ENCODE measurements at regions not wholly inside any gene's neighbourhood (a gene's known extent, or its start where the extent isn't known, plus 50 kb on each side); places are given as distances from the start of the nearest gene placed in this dataset.

GRCh38 chr2:118473241-118473640 lies 374.2 kb downstream of the EN1 start:
- H2AFZ ChIP-seq (ENCODE audit: low read depth, low read length): no peak overlapping the region
- DNase-seq (ENCODE audit: low read depth): no peak
- Mint-ChIP-seq H3K4me1 (ENCODE audit: low read depth, unreplicated experiment) (peaks cover 8% of the 10 kb centered on the region), H3K27ac (ENCODE audit: unreplicated experiment) (no peak overlapping the region), H3K36me3 (ENCODE audit: low read depth, unreplicated experiment) (no peaks in the 10 kb centered on the region), H3K9me3 (ENCODE audit: unreplicated experiment) (no peaks in the 10 kb centered on the region), H3K4me3 (ENCODE audit: unreplicated experiment) (no peak overlapping the region), H3K27me3 (ENCODE audit: low read depth, unreplicated experiment) (no peaks in the 10 kb centered on the region)
- peaks cover 2% of the 10 kb centered on the region for H3K27me3 ChIP-seq (ENCODE audit: insufficient read depth, low read length)
- no peak for TF ChIP-seq EZH2 (IDR thresholded peaks at IDR 0.05; ENCODE audit: insufficient read depth, low read length)
- TF ChIP-seq, protein P1, sequence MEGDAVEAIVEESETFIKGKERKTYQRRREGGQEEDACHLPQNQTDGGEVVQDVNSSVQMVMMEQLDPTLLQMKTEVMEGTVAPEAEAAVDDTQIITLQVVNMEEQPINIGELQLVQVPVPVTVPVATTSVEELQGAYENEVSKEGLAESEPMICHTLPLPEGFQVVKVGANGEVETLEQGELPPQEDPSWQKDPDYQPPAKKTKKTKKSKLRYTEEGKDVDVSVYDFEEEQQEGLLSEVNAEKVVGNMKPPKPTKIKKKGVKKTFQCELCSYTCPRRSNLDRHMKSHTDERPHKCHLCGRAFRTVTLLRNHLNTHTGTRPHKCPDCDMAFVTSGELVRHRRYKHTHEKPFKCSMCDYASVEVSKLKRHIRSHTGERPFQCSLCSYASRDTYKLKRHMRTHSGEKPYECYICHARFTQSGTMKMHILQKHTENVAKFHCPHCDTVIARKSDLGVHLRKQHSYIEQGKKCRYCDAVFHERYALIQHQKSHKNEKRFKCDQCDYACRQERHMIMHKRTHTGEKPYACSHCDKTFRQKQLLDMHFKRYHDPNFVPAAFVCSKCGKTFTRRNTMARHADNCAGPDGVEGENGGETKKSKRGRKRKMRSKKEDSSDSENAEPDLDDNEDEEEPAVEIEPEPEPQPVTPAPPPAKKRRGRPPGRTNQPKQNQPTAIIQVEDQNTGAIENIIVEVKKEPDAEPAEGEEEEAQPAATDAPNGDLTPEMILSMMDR (IDR thresholded peaks at IDR 0.05; ENCODE audit: insufficient read depth, low read depth, low read length): no peak
- H3K27ac ChIP-seq (ENCODE audit: low read depth, low read length): no peak overlapping the region
- H3K4me3 ChIP-seq (ENCODE audit: insufficient read depth, low read depth, low read length): no peak overlapping the region
- FAIRE-seq: no peak
- H3K79me2 ChIP-seq (ENCODE audit: insufficient read depth, low read length): no peaks in the 10 kb centered on the region
- no peaks in the 10 kb centered on the region for H3K4me1 ChIP-seq (ENCODE audit: insufficient read depth, low read length)
- H3K9me3 ChIP-seq (ENCODE audit: insufficient read depth, low read depth, low read length): no peaks in the 10 kb centered on the region
- H3K4me2 ChIP-seq (ENCODE audit: low read length): no peak overlapping the region
- H3K36me3 ChIP-seq (ENCODE audit: insufficient read depth, low read length): no peaks in the 10 kb centered on the region
- H3K9ac ChIP-seq (ENCODE audit: low read length): no peak overlapping the region
- H4K20me1 ChIP-seq (ENCODE audit: insufficient read depth, low read length): no peaks in the 10 kb centered on the region

DNA sequence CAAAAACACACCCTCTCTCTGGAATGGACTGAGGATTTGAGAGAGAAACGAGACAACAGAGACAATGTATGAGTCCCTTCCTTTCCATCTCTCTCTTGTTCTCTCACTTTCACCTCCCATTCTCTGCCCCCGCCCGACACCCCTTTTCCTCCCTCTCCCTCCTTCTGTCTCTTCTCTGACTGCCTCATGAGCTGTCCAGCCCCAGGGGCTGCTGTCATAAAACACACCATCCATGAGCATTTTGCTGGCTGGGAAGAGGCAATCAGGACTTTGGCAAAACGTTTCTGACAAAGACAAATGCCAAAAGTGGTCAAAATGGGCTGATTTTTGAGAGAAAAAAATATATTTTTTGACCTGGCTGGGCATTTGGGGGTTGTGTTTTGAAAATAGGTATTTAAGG lies 377.2 kb downstream of the EN1 start:
- Mint-ChIP-seq H3K4me1 (ENCODE audit: low read depth, unreplicated experiment) (peaks cover 8% of the 10 kb centered on the region), H3K36me3 (ENCODE audit: low read depth, unreplicated experiment) (peaks cover 2% of the 10 kb centered on the region), H3K27me3 (ENCODE audit: low read depth, unreplicated experiment) (peaks cover 3% of the 10 kb centered on the region), H3K9me3 (ENCODE audit: unreplicated experiment) (no peaks in the 10 kb centered on the region), H3K4me3 (ENCODE audit: unreplicated experiment) (no peak overlapping the region), H3K27ac (ENCODE audit: unreplicated experiment) (no peak overlapping the region)
- no peak overlapping the region for H2AFZ ChIP-seq (ENCODE audit: low read depth, low read length)
- no peaks in the 10 kb centered on the region for H3K4me1 ChIP-seq (ENCODE audit: insufficient read depth, low read length)
- FAIRE-seq: no peak
- no peak for DNase-seq (ENCODE audit: low read depth)
- H3K27ac ChIP-seq (ENCODE audit: low read depth, low read length): no peak overlapping the region
- H3K36me3 ChIP-seq (ENCODE audit: insufficient read depth, low read length): no peaks in the 10 kb centered on the region
- no peak overlapping the region for H3K9ac ChIP-seq (ENCODE audit: low read length)
- TF ChIP-seq, protein P1 (IDR thresholded peaks at IDR 0.05; ENCODE audit: insufficient read depth, low read depth, low read length): no peak
- no peak for TF ChIP-seq EZH2 (IDR thresholded peaks at IDR 0.05; ENCODE audit: insufficient read depth, low read length)
- H3K9me3 ChIP-seq (ENCODE audit: insufficient read depth, low read depth, low read length): no peaks in the 10 kb centered on the region
- H3K79me2 ChIP-seq (ENCODE audit: insufficient read depth, low read length): no peaks in the 10 kb centered on the region
- H4K20me1 ChIP-seq (ENCODE audit: insufficient read depth, low read length): no peaks in the 10 kb centered on the region
- H3K4me3 ChIP-seq (ENCODE audit: insufficient read depth, low read depth, low read length): no peak overlapping the region
- no peak overlapping the region for H3K4me2 ChIP-seq (ENCODE audit: low read length)
- H3K27me3 ChIP-seq (ENCODE audit: insufficient read depth, low read length): peaks cover 2% of the 10 kb centered on the region

DNA sequence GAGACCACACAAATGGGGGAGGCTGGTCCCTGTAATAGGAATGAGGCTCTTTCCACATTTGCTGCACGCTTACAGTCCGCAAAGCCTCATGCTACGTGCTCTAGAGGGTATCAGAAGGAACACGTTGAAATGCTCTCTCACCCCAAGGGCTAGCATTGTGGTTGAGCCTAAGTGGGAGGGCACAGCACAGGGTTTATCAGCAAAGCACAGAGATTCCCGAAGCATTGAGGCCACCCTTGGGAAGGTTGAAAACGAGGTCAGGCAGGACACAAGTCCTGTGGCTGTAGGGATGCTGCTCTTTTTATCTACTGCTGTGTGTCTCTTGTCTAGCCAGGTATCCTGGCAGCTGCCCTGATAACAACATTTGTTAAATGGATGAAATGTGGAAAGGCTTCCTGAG lies 378.3 kb downstream of the EN1 start:
- no peak overlapping the region for H3K4me3 ChIP-seq (ENCODE audit: insufficient read depth, low read depth, low read length)
- no peak for TF ChIP-seq EZH2 (IDR thresholded peaks at IDR 0.05; ENCODE audit: insufficient read depth, low read length)
- TF ChIP-seq, protein P1 (IDR thresholded peaks at IDR 0.05; ENCODE audit: insufficient read depth, low read depth, low read length): no peak
- H3K36me3 Mint-ChIP-seq (ENCODE audit: low read depth, unreplicated experiment): peaks cover 2% of the 10 kb centered on the region
- H3K4me3 Mint-ChIP-seq (ENCODE audit: unreplicated experiment): no peak overlapping the region
- no peak overlapping the region for H3K27ac Mint-ChIP-seq (ENCODE audit: unreplicated experiment)
- no peak overlapping the region for H3K9ac ChIP-seq (ENCODE audit: low read length)
- H3K4me1 ChIP-seq (ENCODE audit: insufficient read depth, low read length): no peaks in the 10 kb centered on the region
- no peak overlapping the region for H3K27ac ChIP-seq (ENCODE audit: low read depth, low read length)
- no peak for DNase-seq (ENCODE audit: low read depth)
- peaks cover 2% of the 10 kb centered on the region for H3K27me3 ChIP-seq (ENCODE audit: insufficient read depth, low read length)
- H3K9me3 Mint-ChIP-seq (ENCODE audit: unreplicated experiment): no peaks in the 10 kb centered on the region
- peaks cover 3% of the 10 kb centered on the region for H3K4me1 Mint-ChIP-seq (ENCODE audit: low read depth, unreplicated experiment)
- no peaks in the 10 kb centered on the region for H4K20me1 ChIP-seq (ENCODE audit: insufficient read depth, low read length)
- no peak overlapping the region for H2AFZ ChIP-seq (ENCODE audit: low read depth, low read length)
- no peak for FAIRE-seq
- H3K9me3 ChIP-seq (ENCODE audit: insufficient read depth, low read depth, low read length): no peaks in the 10 kb centered on the region
- H3K36me3 ChIP-seq (ENCODE audit: insufficient read depth, low read length): no peaks in the 10 kb centered on the region
- H3K27me3 Mint-ChIP-seq (ENCODE audit: low read depth, unreplicated experiment): peaks cover 3% of the 10 kb centered on the region
- H3K79me2 ChIP-seq (ENCODE audit: insufficient read depth, low read length): no peaks in the 10 kb centered on the region
- no peak overlapping the region for H3K4me2 ChIP-seq (ENCODE audit: low read length)
